ENCODE measurements at regions not wholly inside any gene's neighbourhood (a gene's known extent, or its start where the extent isn't known, plus 50 kb on each side); places are given as distances from the start of the nearest gene placed in this dataset.

- TF ChIP-seq CTCF (conservative IDR thresholded peaks at IDR 0.05; ENCODE audit: low read length): no peak
- TF ChIP-seq EZH2phosphoT487 (IDR thresholded peaks at IDR 0.05; ENCODE audit: borderline replicate concordance, low read depth, low read length): no peak
These were observed 180.0 kb downstream of the KIF4B start for GRCh38 chr5:155193483-155194107.
